NCI-H1092 treated with DMSO at 0.1 percent for 48 hours (cell line): ENCODE measurements at regions not wholly inside any gene's neighbourhood (a gene's known extent, or its start where the extent isn't known, plus 50 kb on each side); places are given as distances from the start of the nearest gene placed in this dataset.
A peak's percentile ranks its signal among the peaks of the same experiment; 100 is the strongest.

Source experiments
- DNase-seq: peaks from one replicate; lab custom pipeline; 2025; lab: John Stamatoyannopoulos, UW

DNA sequence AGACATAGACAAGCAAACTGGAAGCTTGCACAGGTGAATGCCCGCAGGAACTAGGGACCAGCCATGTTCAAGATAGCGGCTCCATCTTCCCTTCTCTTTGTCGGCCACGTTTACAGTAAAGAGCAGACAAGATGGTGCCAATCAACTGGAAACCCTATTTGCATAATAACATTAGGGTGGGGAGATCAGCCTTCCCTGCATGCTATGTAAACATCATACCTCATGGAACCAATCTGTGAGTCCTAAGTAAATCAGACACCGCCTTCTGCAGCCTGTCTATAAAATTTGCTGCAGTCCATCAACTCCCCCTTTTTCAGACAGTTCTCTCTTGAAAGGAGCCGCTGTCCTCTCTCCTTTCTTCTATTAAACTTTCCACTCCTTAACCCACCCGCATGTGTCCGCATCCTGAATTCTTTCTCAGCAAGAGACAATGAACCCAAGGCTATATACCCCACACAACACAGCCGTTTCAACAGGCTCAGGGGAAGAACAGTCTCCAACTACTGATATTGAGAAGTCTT, 384.4 kb downstream of the EIPR1 start:
- no peak for DNase-seq

- DNase-seq, result no peak
Observed at GRCh38 chr2:2992634-2993033, 385.0 kb downstream of the EIPR1 start.

DNA sequence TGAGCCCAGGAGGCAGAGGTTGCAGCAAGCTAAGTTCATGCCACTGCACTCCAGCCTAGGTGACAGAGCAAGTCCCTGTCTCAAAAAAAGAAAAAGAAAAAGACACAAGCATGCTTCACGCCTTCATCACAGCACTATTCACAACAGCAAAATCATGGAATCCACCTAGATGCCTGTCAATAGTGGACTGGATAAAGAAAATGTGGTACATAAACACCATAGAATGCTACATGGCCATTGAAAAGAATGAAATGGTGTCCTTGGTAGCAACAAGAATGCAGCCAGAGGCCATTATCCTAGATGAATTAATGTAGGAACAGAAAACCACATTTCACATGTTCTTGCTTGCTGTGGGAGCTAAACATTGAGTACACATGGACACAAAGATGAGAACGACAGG, 392.6 kb downstream of the EIPR1 start:
- DNase-seq, result no peak

- DNase-seq, result no peak
Observed at GRCh38 chr2:2981000-2981399, 396.6 kb downstream of the EIPR1 start.

DNA sequence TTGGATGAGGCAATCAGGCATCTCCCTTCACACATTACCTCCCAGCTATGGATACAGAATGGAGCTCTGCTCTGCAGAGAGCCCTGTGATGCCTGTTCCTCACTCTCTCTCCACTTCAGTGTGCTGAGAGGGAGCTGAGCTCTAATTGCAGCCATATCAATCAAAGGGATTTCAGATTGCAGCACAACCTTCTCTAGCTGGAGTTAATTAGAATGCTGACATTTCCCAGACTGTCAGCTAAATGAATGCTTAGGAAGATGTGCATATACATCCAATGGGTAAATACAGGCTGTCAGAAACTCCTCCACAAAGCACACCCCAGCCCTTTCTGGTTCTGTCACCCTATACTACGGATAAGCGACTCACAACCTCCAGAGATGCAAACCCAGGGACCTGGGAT, 402.6 kb downstream of the EIPR1 start:
- no peak for DNase-seq

GRCh38 chr2:2960441-2961133, 417.0 kb downstream of the EIPR1 start:
- no peak for DNase-seq

DNA sequence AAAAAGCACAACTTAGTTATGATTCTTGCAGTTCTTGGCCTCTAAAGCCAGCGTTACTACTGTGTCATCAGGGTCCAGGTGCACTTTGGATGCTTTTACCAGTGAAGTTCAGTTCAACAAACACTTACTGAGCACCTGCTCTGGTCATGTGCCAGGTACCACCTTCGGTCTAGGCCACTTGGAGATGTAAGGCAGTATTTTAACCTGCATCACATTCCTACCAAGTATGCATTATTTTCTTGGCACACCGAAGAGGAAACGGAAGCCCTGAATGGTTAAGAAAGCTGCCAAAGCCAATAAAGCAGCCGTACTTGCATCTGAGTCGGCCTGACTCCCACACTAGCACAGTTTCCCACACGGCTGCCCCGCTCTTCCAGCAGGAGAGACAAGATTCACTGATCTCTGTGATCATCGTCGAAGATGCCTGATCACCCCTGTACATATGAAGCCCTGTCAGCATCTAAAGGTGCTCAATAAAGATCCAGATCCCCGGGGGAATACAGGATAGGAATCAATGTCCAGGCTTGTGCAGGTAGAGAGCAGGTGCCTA, 427.1 kb downstream of the EIPR1 start:
- peak; percentile 6 for DNase-seq

- DNase-seq, result no peak
Observed at GRCh38 chr2:2947406-2947805, 430.2 kb downstream of the EIPR1 start.

DNA sequence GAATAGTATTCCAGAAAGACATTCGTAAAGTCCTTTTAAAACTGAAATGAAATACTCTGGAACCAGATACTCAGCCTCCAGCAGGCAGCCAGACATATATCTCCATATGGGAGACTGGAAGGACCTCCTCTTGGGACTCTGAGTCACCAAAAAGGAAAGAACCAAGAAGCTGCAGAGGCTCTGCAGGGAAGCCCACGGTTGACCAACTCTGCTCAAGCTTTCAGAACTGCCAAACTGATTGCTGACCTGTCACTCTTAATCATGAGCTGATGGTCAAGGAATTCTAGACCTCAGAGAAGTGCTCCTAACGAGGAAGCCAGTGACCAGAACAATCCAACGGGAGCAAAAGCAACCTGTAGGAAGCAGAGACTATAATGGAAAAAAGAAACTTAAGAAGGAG, 434.7 kb downstream of the EIPR1 start:
- no peak for DNase-seq

GRCh38 chr2:2942225-2942624, 435.4 kb downstream of the EIPR1 start:
- DNase-seq, result no peak

DNA sequence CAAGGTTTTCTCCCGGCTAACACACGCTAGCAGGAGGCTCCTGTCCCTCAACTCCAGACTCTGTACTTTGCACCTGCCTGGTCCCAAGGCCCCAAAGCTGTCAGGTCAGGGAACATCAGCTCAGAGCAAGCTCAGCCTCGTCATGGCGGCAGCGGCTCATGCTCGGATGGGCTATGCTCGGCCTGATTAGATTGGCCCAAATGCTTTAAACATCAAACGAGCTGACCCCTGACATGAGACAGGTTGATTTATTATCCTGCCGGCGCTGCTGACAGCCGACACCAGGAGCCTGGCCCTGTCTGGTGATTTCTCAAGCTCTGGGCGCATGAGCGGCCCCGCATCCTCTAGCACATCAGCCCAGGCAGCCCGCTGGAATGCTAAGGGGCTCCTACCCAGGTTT, 436.4 kb downstream of the EIPR1 start:
- DNase-seq, result no peak

GRCh38 chr2:2940702-2941101, 436.9 kb downstream of the EIPR1 start:
- DNase-seq, result no peak

GRCh38 chr2:2940061-2940460, 437.6 kb downstream of the EIPR1 start:
- DNase-seq, result no peak

GRCh38 chr2:2939078-2939795, 438.4 kb downstream of the EIPR1 start:
- DNase-seq, result no peak

DNA sequence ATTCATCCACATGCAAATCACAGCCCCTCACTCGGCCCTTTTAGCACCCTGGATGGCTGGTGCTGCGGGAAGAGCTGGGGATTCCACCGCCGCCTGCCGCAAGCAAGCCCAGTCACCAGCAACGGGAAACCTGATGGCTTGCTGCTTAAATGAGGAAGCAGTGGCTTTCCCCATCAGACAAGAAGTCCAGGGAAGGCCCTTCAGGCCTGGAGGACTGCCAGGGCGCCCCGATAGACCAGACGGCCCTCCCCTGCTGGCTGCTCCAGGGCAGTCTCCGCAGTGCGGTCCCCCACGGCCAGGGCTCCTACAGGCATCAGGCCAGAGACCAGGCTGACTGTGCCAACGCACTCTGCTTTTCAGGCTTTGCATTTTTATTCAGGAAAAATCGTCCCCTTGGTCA, 439.1 kb downstream of the EIPR1 start:
- no peak for DNase-seq

DNA sequence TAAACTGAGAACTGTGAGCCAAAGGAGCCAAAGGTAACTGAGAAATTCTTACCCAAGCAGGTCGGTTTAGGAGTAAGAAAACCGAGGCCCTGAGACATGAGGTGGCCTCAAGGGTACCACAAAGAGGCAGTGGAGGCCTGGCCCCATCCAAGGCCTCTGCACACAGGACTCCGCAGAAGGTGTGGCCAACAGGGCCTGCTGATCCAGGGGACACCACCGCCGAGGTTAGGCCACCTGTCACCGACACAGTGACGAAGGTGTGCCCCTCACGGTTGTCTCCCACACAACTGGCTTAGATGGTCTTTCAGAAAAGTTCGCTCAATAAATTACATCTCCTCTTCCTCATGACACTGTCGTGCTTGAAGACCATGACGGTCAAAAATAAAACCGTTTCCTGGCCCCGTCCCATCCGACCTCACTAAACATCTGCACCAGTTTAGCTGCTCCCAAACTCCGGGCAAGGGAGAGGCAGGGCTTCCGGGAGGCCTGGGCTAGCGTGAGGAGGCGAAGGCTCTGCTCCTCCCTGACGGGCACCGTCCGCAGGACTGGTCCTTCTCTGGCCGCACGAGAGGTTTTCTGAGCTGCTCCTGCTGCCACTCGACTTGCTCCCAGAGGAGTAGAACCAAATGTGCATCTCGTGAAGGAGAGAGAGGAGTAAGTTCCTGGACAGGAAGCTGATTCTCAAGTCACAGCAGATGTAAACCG, 442.0 kb downstream of the EIPR1 start:
- no peak for DNase-seq

DNA sequence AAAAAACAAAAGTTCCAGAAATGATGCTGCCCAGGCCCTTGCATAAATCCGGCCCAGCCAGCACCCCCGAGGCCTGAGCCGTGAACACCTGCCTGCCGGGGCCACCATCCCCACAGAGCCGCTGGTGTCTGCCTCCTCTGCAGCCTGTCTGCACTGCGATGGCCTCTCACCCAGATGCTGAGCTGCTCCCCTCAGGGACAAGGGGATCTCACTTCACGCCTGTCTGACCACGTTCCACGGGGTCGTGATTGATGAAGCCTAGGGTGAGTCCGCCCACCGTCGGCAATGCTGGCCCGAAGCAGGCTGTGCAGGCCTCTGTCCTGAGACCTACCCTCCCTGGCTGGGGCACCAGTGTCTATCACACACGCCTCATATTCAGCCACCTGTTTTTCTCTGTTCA, 444.2 kb downstream of the EIPR1 start:
- DNase-seq, result no peak

DNA sequence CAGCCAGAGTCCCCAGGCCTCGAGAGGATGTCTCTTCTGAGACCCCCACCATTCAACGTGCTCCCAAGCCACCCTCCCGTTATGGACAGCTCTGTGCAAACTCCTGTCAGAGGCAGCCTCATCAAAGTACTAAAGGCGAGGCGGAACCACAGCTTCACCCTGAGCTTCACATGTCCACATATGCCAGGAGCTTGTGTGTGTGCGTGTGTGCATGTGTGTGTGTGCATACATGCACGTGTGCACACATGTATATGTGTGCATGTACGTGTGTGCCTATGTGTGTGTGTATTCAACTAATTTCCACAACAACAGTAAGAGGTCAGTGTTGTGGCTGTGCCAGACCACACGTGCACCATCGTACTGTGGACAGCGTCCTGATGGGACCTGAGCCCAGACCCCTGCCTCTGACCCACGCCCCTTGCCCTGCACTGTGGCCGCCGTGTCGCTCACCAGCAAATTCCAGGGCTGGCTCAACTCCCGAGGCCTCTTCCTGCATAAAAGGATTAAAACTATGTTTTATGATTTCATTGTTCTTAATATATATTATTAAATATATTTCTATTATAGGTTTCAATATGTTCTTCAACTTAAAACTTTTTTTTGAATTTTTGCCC, 444.8 kb downstream of the EIPR1 start:
- DNase-seq, result no peak

- DNase-seq, result no peak
Observed at GRCh38 chr2:2932189-2932588, 445.4 kb downstream of the EIPR1 start.

DNA sequence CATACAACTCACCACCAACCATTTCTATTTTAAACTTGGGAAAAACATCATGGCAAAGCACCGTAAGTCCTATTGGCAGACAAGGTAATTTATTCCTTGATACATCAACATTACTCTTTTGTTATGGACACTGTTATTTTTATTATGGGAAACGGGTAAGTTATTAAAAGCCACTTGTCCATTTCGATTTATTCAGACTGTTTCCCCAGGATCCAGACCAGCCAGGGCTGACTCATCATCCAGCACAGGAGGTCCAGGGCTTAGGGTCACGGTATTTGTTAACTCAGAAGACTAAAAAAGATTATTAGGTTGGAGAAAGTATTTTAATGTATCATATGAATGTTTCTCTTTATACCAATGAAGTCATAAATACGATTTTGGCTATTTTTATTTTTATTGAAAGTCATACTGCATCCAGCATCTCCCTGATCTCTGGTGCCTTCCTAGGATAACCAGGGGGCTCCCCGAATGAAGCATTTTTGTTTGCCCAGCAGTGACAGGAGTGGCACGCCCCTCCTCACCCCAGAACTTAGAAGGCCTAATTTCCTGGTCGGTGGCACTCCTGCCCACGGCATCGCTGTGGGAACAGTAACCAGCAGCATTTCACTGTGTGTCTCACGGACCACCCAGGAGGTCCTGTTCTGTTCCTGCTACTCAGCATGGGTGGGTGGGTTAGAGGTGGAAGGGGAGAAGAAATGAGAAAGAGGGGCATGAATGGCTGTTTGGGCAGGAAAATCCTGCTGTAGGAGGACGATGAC, 446.1 kb downstream of the EIPR1 start:
- no peak for DNase-seq

DNA sequence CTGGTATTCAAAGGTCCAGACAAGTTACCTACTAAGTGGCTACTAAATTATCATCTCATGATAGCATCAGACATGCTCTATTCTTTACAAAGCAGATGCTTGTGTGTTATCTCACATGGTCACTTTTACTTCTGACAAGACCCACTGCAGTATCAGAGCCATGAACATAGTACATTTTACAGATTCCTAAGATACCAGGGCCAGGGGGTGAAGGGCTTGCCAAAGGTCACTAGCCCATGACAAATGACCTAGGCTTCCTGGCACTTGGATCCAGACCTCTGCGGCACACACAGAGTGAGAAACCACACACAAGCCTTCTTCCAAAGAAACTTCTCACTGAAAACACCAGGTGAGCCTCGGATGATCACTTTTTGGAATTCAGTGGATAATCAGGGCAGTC, 446.8 kb downstream of the EIPR1 start:
- DNase-seq, result no peak

GRCh38 chr2:2926858-2927175, 450.8 kb downstream of the EIPR1 start:
- DNase-seq, result no peak
